HG03066 (cell line): ENCODE measurements at regions not wholly inside any gene's neighbourhood (a gene's known extent, or its start where the extent isn't known, plus 50 kb on each side); places are given as distances from the start of the nearest gene placed in this dataset.

Experiments used
- ATAC-seq: cut with Tn5 transposase; IDR thresholded peaks from one replicate; pipeline ENCODE4 v1.9.1; 2021; ENCODE audit warnings: low read depth; ENCODE audit not compliant: unreplicated experiment

DNA sequence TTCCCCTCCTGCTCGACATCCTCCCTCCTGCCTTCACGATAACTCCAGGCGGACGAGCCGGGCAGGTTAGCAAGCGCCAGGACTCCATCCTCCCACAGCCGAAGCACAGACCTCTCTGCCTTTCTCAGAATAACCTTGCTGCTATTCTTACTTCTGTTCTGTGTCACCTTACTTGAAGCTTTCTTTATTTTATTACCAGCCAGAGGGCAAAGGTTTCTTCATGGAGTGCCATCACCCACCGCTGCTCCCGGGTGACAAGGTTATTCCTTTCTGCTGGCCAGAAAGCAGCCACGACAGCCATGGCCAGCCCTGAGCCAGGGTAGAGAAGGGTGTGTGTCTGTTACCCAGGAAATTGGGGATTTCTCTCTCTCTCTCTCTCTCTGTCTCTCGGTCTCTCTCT, 227.1 kb downstream of the ANAPC1 start:
- ATAC-seq, result no peak

DNA sequence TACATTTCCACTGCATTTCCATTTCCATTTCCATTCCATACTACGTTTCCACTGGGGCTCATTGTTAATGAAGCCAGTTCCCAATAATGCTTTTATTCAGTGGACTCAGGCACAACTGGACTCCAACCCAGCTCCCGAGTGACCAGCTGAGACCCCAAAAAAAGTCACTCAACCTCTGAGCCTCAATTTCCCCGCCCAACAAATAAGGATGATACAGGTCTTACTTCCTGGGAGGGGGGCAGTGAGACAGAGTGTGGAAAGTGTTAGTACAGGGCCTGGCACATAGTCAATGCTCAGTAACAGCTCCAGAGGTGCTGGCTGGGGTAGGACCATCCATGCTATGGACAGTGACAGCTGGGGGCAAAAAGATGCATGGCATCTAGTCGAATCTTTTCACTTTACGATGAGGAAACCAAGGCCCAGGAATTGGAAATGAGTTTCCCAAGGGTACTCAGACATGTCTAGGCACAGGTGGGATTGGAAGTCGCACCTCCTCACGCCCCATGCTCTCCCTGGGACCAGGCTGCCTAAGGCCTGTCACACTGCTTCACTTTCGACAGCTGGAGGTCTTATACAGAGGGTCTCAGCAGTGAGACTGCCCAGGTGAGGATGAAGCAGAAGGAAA, 226.5 kb downstream of the ANAPC1 start:
- ATAC-seq, result no peak

DNA sequence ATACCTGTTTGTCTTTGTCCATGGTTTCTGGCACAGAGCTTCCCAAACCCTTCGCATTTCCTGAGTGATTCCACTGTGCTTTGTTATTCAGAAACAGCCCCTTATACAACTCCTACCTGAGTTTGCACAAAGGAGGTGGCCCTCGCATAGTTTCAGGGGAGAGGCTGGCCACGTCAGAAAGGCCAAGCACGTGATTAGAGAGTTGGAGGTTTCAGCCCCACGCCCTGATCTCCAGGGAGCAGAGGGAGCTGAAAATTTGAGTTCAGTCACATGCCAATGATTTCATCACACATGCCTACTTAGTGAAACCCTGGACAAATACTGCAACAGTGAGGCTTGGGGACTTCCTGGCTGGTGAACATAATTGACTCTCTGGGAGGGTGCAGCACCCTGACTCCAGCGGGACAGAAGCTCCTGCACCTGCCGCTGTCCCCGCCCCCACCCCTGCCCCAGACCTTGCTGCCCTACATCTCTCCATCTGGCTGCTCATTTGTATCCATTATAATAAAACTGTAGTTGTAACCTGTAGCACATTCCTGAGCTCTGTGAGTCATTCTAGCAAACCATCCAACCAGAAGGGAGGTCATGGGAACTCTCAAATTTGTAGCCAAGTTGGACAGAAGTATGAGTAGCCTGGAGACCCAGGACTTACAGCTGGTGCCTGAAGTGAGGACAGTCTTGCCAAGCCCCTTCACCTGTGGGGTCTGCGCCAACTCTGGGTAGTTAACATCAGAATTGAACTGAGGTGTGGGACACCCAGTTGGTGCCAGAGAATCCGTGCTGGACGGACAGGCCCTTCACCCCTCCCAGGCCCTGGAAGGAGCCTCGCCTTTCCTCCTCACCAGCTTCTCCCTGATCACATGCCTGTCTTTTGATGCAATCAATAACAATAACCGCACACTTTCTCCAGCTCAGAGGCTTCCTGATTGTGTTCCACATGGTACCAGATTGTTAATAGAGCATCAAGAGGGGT, 224.3 kb downstream of the ANAPC1 start:
- no peak for ATAC-seq

DNA sequence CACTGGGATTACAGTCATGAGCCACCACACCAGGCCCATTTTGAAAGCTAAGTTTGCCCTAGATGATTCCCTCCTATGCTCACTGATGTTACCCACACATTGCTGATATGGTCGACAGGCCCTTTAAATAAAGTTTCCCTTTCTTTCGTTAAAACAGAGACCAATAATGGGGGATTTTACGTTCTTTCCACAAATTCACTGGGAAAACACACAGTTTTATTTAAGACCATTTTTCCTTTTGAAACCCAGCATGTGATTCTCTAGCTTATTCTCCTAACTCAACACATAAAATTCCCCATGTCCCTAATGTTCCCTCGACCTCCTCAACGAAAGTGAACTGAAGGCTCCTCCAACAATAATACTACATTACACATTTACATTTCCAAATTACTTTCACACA, 223.2 kb downstream of the ANAPC1 start:
- no peak for ATAC-seq

DNA sequence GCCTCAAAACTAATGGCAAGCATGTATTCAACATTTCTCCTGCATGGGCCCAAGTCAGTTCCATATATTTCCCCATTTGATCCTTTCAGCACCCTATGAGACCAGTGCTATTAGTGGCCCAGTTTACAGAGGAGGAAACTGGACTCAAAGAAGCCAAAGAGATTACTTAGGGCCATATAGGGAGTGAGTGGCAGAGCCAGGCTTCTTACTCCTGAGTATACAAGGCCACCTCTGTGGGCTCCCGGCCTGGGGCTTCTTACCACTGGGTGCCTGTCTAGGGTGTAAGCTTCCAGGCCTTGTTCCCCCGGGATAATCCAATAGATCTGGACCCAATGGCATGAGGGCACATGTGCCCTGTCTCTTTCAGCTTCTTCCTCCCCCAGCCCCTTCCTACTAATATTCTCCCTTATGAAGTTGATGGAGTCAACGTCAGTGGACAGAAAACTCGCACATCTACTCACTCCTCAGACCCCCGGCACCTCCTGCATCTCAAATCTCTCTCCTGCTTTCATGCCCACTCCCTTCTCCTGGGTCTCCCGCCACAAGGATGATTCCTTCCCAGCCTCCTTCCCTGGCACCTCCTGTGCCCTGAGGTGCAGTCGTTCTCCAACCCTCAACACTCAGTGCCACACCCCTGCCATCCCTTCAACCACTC, 222.6 kb downstream of the ANAPC1 start:
- no peak for ATAC-seq

DNA sequence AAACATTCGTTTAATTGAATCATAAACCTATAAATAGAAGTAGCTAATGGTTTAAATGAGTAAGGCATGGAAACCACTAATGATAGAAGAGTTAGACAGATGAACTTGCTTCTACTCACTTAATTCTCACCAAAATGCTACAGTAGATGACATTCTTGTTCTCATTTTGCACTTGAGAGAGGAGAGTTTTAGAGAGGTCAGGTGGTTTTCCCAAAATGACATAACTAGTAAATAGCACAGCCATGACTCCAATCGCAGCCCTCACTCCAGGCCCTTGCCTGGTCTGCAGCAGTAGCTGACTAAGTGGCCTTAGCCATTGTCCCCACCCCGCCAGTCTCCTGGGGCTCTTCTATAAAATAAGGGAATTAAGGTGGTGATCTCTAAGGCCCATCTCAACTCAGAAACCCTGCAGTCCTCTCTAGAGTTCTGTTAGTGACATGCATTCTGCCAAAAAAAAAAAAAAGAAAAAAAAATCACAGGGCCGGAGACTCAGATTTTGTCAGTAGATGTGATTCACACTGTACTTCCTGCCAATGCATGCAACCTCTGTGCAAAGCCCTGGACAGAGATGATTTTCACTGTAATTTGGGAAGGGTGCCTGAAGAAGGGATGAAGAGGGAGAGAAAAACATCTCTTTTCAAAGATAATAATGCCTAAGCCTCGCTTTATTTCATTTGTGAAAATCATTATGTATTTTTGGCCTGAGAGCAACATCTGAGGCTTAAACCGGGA, 221.8 kb downstream of the ANAPC1 start:
- no peak for ATAC-seq

DNA sequence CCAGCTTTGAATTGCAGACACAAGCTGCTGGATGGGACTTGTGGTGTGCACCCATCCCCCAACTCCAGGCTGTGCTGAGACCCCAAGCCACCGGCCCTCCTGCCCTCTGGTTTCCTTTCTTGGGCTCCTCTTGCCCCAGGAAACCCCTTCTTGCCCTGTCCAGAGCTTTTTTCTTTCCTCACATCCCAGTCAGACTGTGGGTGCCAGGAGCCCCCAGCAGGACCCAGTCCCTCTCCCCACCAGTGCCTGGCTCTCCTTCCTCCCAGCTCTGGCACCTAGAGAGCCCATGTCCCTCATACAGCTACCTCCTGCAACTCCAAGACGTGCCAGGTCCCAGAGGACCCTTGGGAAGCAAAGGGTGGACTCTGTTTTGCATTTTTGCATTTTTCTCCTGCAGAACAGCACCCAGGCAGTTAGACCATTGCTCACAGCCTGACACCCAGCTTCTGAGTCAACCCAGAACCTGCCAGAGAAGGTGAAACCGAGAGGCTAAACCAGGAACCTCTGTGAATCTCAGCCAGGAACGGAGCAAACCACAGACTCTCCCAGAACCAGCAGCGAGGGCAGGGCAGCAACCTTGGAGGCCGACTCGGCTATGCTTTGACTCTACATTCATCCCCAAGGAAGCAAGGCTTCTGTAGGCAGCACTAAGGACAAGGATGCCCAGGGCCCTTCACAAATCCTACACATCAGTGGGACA, 221.1 kb downstream of the ANAPC1 start:
- peak; percentile 83 for ATAC-seq

DNA sequence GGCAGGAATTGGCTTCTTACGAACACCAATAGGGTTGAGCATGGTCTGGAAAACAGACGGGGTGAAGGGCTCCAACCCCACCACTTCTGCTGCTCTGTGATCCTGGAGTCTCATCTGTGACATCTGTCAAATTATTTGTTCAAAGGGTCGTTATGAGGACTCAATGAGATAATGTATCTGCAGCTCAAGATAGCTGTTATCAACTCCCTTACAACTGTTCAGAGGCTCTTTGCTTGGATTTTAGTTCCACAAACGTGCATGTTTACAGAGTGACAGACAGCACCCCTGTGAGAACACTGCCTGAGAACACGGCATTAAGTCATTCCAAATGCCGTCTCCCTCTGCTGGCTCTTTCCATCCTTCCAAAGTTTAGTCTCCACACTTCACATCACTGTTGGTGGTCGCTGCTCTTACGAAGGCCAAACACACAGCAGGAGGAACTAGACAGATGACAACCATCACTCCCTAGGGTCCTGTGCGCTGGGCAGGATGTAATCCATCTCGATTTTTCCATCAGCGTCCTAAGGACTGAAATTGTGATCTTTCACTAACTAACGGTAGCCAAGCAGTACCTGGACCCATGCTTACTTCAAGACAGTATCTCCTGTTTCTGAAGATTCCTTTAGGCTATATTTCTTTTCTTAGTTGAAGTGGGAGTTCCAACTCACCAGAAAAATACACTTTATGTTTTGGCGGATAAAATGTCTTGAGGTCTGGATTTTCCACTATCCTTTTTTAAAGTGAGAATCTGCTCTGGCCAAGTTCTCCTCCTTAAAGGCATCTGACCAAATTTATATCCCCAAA, 220.3 kb downstream of the ANAPC1 start:
- ATAC-seq, result no peak

DNA sequence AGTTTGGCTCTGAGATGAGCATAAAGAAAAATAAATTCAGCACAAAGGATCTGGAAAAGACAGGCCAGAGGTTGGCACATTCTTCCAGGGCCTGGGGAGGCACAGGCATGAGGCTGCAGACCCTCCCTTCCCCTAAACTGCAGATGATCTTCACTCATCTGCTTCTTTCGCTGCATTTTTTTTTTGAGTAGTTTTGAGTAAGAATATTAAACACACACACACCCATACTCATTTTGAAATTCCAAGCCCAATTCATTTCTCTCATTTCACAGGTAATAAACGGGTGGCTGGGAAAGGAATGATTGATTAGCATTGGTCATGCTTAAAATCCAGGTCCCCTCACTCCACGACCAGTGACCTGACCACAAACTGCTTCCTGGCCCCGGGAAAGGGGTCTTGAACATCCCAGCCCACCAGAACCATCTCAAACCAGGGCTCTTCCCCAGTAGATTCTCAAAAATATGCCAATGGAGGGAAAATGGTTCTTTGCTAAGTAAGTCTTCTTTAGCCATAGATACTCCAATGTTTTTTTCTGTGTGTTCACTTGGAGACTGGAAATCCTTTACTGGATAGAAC, 219.6 kb downstream of the ANAPC1 start:
- no peak for ATAC-seq

DNA sequence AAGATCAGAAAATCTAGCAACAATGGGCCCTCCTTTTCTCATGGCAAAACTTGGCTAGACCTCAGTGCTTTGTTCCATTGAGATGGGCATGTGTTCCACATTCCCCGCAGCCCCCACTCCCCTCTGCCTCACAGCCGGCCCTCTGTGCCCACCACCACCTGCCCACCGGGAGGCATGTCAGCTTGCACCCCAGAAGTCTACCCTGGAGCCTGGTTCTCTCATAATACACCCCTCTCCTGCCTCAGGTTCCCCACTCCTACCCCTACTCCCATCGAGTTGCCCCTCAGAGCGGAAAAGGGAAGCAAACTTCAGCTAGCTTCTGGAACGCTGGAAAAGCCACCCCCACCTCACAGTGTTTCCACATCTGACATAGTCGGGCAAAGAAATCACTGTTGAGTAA, 219.0 kb downstream of the ANAPC1 start:
- no peak for ATAC-seq

DNA sequence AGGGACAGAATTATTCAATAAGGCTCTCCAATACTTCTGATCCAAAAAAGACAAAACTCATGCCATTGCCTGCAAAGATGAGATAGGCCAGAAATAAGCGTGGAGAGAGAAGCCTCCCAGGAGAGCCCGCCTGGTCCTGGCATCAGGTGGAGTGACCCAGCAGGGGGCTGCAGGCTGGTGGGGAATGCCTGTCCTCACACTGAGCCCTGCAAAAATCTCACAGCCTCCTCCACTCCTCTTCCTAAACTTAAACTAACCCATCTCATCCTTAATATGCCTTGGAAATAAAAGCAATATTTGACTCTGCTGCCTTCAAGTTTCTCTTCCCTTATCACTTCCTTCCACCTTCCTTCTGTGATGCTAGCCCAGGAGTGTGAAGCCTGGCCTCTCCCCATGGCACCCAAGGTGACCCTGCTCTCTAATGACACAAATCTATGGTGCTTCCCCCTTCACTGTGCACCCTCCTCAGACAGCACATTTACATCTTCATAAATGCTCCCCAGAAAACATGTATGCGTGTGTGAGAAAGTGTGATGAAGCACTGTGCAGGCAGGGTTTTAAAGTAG, 218.4 kb downstream of the ANAPC1 start:
- no peak for ATAC-seq

DNA sequence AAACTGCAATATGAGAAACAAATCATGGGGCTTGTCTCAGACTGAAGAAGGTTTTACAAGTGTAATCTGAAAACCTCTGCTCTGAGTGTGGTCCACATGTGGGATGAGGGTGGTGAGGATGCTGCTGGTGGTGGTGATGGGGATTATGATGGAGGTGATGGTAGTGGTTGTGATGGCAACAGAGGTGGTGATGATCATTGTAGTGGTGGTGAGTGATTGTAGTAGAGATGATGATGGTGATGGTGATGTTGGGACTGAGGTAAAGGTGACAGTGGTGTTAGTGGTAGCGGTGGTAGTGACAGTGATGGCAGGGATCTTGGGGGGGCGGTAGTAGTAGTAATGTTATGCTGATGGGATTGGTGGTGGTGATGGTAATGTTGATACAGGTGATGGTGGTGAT, 217.8 kb downstream of the ANAPC1 start:
- no peak for ATAC-seq

DNA sequence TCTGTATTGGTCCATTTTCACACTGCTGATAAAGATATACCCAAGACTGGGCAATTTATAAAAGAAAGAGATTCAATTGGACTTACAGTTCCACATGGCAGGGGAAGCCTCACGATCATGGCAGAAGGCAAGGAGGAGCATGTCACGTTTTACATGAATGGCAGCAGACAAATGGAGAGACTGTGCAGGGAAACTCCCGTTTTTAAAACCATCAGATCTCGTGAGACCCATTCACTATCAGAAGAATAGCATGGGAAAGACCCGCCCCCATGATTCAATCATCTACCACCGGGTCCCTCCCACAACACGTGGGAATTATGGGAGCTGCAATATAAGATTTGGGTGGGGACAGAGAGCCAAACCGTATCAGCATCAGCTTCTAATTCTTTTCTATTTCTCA, 217.0 kb downstream of the ANAPC1 start:
- no peak for ATAC-seq

DNA sequence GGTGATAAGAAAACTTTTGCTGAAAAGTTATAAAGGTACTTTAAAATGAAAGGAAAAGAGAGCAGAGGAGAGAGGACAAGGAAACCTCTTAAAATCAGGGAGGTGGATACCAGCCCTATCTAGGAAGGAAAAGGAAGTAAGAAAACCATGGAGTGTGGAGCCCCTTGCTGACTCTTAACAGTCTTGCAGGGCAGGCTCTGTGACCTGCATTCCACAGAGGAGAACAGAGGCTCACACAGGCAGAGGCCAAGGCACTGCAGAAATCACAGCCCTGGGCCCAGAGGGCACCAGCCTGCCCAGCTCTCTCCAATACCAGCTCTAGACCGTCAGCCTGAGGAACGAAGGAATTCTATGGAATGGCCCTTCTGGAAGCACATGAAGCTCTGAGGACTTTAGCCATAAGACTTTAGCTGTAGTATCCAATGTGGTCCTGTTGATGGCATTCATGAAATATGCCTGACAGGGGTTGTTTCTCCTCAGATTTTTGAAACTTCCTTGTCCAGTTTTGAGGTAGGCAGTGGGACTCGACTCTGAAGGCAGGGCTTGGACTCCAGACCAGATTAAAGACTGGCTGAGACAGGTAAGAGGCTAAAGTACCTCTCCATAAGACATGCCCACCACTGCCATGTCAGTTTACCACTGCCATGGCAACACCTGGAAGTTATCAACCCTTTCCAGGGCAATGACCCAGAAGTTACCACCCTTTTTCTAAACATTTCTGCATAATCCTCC, 216.3 kb downstream of the ANAPC1 start:
- no peak for ATAC-seq

DNA sequence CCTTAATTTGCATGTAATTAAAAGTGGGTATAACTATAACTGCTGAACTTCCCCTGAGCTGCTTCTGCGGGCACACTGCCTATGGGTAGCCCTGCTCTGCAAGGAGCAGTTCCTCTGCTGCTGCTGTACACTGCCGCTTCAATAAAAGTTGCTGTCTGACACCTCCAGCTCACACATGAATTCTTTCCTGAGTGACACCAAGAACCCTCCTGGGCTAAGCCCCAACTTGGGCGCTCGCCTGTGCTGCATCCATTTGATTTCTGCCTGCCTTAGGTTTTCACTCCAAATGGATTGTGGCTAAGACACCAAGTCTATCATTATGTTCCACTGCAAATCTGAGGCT, 215.7 kb downstream of the ANAPC1 start:
- ATAC-seq, result no peak

DNA sequence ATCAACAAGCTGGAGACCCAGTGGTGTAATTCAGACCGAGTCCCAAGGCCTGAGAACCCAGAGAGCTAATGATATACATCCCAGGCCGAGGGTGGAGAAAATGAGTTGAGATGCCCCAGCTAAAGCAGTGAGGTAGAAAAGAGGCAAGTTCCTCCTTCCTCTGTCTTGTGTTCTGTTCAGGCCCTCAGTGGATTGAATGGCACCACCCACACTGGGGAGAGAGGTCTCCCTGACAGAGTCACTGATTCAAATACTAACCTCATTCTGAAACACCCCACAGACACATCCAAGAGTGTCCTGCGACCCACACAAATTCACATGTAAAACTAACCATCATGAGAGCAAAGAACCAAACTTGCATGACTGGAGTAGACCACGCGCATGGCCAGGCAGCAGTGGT, 215.3 kb downstream of the ANAPC1 start:
- ATAC-seq, result no peak

DNA sequence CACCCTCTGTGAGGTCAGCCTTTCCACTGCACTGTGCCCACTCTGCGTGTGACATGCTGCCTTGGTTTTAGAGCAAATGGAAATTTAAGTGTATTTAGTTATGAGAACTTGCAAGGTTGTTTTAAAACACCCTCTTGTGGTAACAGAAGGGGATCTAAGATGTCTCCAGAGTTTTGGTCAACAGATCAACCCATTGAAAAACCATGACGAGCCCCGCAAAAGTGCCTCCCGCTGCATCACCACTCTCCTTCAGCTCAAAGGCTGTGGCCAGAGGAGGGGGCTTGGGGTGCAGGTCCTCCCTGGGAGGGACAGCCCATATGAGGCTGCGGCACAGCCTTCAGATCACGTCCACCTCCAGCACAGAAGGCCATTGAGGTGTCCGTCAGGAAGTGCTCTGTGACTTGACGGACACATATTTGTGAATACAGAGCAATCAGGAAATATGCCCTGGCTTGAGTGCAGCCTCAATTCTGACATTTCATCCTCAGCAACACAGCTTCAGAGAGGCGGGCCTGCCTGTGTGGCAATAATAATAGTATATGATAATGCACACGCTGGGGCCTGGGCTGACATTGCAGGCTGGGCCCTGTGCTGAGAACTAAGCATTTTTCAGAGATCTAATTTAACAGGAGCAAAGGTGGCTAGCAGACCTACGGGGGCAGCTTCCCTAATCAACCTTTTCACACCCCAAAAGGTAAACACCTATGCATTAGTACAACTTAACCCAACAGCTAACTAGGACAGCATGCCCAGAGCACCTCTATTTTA, 213.9 kb downstream of the ANAPC1 start:
- ATAC-seq, result no peak

DNA sequence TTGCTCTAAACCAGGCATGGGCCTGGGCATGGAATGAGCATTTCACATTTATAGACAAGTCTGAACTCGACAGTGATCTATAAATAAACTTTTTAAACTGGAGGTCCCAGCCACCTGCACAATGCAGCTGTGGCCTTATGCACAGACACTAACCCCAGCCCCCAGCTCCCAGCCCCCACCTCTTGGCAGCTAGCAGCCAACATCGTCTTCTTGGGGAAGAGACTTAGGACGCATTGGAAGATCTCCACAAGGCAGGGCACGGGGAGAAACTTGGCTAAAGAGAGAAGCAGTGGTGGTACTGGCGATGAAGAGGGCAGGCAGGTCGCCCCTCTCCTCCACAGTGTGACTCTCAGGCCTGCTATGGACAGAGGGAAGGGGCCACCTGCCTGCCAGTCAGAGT, 213.2 kb downstream of the ANAPC1 start:
- no peak for ATAC-seq
